Body of pancreas (tissue), 4 donors: ENCODE measurements at regions not wholly inside any gene's neighbourhood (a gene's known extent, or its start where the extent isn't known, plus 50 kb on each side); places are given as distances from the start of the nearest gene placed in this dataset.

Experiments used
- POLR2A ChIP-seq, 3 donors: fragments of 450-650 bp; IDR thresholded peaks; one replicate each; pipeline ENCODE4 v1.6.1; 2016; ENCODE audit warnings: antibody characterized with exemption in 3 of 3, mild to moderate bottlenecking in 2 of 3
- TF ChIP-seq, protein P1 (sequence below), 7 experiments: fragments of 450-650 bp in 4 of 7; fragments of 200-600 bp in 3 of 7; sonication (generic) in 3 of 7; IDR thresholded peaks; one replicate each; pipeline ENCODE4 v1.5.1; 2016 to 2019; ENCODE audit warnings: antibody characterized with exemption in 7 of 7

DNA sequence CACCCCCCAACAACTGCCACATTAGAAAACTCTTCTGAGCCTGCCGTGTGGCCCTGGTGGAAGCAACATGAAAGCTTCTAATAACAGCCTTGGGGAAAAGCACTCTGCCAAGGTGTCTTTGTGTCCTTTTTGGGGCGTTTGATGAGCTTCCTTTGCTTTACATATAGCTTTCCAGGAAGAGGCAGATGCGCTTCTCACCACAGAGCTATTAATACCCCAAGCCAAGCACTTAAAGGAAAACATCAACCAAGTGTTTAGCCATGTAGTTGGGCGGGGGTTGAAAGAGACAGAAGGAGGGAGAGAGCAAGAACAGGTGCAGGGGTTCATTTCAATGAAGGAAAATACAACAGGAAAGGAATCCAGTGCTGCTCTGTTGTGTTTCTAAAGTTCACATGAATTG is 176.1 kb downstream of the VAPA start:
- no peak for TF ChIP-seq POLR2A (IDR thresholded peaks at IDR 0.05)
- TF ChIP-seq, protein P1, sequence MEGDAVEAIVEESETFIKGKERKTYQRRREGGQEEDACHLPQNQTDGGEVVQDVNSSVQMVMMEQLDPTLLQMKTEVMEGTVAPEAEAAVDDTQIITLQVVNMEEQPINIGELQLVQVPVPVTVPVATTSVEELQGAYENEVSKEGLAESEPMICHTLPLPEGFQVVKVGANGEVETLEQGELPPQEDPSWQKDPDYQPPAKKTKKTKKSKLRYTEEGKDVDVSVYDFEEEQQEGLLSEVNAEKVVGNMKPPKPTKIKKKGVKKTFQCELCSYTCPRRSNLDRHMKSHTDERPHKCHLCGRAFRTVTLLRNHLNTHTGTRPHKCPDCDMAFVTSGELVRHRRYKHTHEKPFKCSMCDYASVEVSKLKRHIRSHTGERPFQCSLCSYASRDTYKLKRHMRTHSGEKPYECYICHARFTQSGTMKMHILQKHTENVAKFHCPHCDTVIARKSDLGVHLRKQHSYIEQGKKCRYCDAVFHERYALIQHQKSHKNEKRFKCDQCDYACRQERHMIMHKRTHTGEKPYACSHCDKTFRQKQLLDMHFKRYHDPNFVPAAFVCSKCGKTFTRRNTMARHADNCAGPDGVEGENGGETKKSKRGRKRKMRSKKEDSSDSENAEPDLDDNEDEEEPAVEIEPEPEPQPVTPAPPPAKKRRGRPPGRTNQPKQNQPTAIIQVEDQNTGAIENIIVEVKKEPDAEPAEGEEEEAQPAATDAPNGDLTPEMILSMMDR (IDR thresholded peaks at IDR 0.05) = no peak
